Superior temporal gyrus (tissue), 1 donor: ENCODE measurements at regions not wholly inside any gene's neighbourhood (a gene's known extent, or its start where the extent isn't known, plus 50 kb on each side); places are given as distances from the start of the nearest gene placed in this dataset.

Source experiments
- DNase-seq: peaks from one replicate; pipeline ENCODE4 v3.0.0-alpha.2; 2016; ENCODE audit errors: extremely low spot score

DNA sequence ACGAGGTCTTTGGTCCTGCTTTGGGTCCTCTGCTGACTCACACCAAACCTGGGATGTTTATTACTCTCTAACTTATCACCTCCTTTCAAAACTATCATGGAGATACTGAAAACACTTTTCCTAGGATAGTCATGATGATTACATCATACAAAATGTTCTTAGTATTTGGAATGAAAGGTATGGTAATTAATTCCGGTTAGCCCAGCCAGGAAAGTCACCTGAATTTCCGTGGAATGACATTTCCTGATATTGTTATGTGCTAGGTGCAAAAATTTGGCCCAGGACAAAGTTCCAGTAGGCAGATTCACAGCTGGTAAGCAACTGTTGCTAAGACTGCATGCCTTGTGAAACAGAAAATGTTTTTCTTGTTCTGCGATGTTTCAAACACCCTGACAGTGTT, 203.4 kb downstream of the ZNF648 start:
- no peak for DNase-seq
